Right lobe of liver (tissue), 4 donors: ENCODE measurements at regions not wholly inside any gene's neighbourhood (a gene's known extent, or its start where the extent isn't known, plus 50 kb on each side); places are given as distances from the start of the nearest gene placed in this dataset.

Experiments used
- POLR2A ChIP-seq: fragments of 450-650 bp; IDR thresholded peaks from one replicate; pipeline ENCODE4 v1.6.1; 2017; ENCODE audit warnings: antibody characterized with exemption, mild to moderate bottlenecking
- TF ChIP-seq, protein P1 (sequence below), 4 donors: fragments of 200-600 bp in 3 of 4; fragments of 450-650 bp in 1 of 4; IDR thresholded peaks; one replicate each; pipeline versions ENCODE4 v1.5.1 to v1.8.0; 2016 to 2022; ENCODE audit warnings: antibody characterized with exemption in 4 of 4, mild to moderate bottlenecking in 2 of 4
- donor health status: DM: no; HTN: no; CAD: no.
- donor health status: DM: no; HTN: no; CAD: no.
- donor health status: DM: no; HTN: yes; CAD: no.

DNA sequence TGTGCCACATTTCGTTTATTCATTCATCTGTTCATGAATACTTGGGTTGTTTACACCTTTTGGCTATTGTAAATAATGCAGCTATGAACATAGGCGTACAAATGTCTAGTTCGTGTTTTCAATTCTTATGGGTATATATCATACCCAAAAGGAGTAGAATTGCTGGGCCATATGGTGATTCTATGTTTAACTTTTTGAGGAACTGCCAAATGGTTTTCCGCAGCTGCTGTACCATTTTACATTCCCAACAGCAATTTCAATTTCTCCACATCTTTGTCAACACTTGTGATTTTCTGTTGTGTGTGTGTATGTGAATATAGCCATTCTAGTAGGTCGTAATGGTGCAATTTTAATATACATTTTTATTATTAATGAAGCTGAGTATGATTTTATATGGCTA, 326.2 kb downstream of the ETNK1 start:
- TF ChIP-seq, protein P1, sequence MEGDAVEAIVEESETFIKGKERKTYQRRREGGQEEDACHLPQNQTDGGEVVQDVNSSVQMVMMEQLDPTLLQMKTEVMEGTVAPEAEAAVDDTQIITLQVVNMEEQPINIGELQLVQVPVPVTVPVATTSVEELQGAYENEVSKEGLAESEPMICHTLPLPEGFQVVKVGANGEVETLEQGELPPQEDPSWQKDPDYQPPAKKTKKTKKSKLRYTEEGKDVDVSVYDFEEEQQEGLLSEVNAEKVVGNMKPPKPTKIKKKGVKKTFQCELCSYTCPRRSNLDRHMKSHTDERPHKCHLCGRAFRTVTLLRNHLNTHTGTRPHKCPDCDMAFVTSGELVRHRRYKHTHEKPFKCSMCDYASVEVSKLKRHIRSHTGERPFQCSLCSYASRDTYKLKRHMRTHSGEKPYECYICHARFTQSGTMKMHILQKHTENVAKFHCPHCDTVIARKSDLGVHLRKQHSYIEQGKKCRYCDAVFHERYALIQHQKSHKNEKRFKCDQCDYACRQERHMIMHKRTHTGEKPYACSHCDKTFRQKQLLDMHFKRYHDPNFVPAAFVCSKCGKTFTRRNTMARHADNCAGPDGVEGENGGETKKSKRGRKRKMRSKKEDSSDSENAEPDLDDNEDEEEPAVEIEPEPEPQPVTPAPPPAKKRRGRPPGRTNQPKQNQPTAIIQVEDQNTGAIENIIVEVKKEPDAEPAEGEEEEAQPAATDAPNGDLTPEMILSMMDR (IDR thresholded peaks at IDR 0.05), result no peak
- no peak for TF ChIP-seq POLR2A
